GM23248 (cell line): ENCODE measurements at regions not wholly inside any gene's neighbourhood (a gene's known extent, or its start where the extent isn't known, plus 50 kb on each side); places are given as distances from the start of the nearest gene placed in this dataset.

Experiments used
- DNase-seq: peaks from one replicate; pipeline ENCODE4 v3.0.0-alpha.2; 2015
- H2AFZ ChIP-seq: fragments of 200-600 bp; sonication (generic); 2 replicates; pipeline ENCODE4 v1.6.1; 2016; ENCODE audit warnings: antibody characterized with exemption
- H3F3A ChIP-seq: fragments of 200-600 bp; sonication (generic); 2 replicates; pipeline ENCODE4 v1.6.1; 2016; ENCODE audit warnings: mild to moderate bottlenecking, antibody characterized with exemption, mixed run types; ENCODE audit not compliant: insufficient read depth
- H3K27ac ChIP-seq: fragments of 200-600 bp; sonication (generic); 2 replicates; pipeline ENCODE4 v1.5.1; 2016; ENCODE audit warnings: mild to moderate bottlenecking
- H3K27me3 ChIP-seq: fragments of 200-600 bp; sonication (generic); replicated peaks from 2 replicates; pipeline ENCODE4 v1.6.1; 2016; ENCODE audit warnings: mild to moderate bottlenecking; ENCODE audit not compliant: insufficient read depth
- H3K36me3 ChIP-seq: fragments of 200-600 bp; sonication (generic); 2 replicates; pipeline ENCODE4 v1.6.1; 2016; ENCODE audit warnings: low read depth, mild to moderate bottlenecking
- H3K4me1 ChIP-seq: fragments of 200-600 bp; sonication (generic); 2 replicates; pipeline ENCODE4 v1.6.1; 2016; ENCODE audit warnings: mild to moderate bottlenecking; ENCODE audit not compliant: insufficient read depth
- H3K4me2 ChIP-seq: fragments of 200-600 bp; sonication (generic); one replicate; pipeline ENCODE4 v1.6.1; 2016; ENCODE audit warnings: mild to moderate bottlenecking; ENCODE audit not compliant: unreplicated experiment
- H3K4me3 ChIP-seq: fragments of 200-600 bp; sonication (generic); 2 replicates; pipeline ENCODE4 v1.5.1; 2016; ENCODE audit warnings: mild to moderate bottlenecking
- H3K79me2 ChIP-seq: fragments of 200-600 bp; sonication (generic); 2 replicates; pipeline ENCODE4 v1.6.1; 2016; ENCODE audit warnings: mild to moderate bottlenecking; ENCODE audit not compliant: insufficient read depth
- H3K9ac ChIP-seq: fragments of 200-600 bp; sonication (generic); 2 replicates; pipeline ENCODE4 v1.6.1; 2016; ENCODE audit warnings: mild to moderate bottlenecking
- H3K9me2 ChIP-seq: fragments of 200-600 bp; sonication (generic); 2 replicates; pipeline ENCODE4 v1.6.1; 2016; ENCODE audit warnings: mixed run types, mild to moderate bottlenecking, moderate library complexity; ENCODE audit not compliant: insufficient read depth
- H3K9me3 ChIP-seq: fragments of 200-600 bp; sonication (generic); one replicate; pipeline ENCODE4 v1.6.1; 2017; ENCODE audit warnings: low read depth
- H4K20me1 ChIP-seq: fragments of 200-600 bp; sonication (generic); 2 replicates; pipeline ENCODE4 v1.6.0; 2016; ENCODE audit not compliant: insufficient read depth
- EZH2 ChIP-seq: fragments of 200-600 bp; sonication (generic); IDR thresholded peaks from 2 replicates; pipeline ENCODE4 v1.6.1; 2018; ENCODE audit warnings: antibody characterized with exemption, mild to moderate bottlenecking; ENCODE audit not compliant: insufficient read depth, poor library complexity, severe bottlenecking
- EZH2phosphoT487 ChIP-seq: fragments of 200-600 bp; sonication (generic); IDR thresholded peaks from 2 replicates; pipeline ENCODE4 v1.6.1; 2018; ENCODE audit warnings: antibody characterized with exemption, moderate library complexity, mild to moderate bottlenecking, low read depth; ENCODE audit not compliant: insufficient read depth
- WGBS, 2 experiments: methylation state at CpG; one replicate each; pipeline ENCODE4 v1.1.6; 2015 to 2017; ENCODE audit warnings: low lambda C conversion rate in 2 of 2, low coverage in 1 of 2; ENCODE audit errors: missing lambda C conversion rate in 2 of 2; 5-methylcytosine and 5-hydroxymethylcytosine counted together
- in situ Hi-C: fragments of 300-500 bp; cut with MboI; formaldehyde crosslinking; loops from 2 replicates; pipeline ENCODE4 v1.15.0; 2020

DNA sequence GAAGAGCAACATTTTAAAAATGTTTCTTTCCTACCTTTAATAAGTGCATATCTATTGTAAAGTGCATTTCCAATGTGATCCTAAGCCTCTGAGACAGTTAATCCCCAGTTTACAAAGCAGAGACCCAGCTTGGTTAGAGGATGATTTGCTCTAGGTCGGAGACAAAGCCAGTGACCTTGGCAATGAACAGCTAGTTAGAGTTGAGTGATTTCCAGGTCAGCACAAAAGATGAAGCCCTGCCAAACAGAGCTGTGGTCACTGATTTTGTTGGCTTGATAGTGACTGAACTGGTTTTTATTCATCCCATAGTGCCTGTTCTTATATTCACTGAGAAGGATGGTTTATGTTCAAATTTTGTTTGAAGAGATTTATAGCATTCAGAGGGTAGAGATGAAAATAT lies 56.6 kb upstream of the CD83 start:
- Histone ChIP-seq H3K27ac (no peak overlapping the region), H3K36me3 (no peaks in the 10 kb centered on the region), H3K9me2 (no peaks in the 10 kb centered on the region), H3K9me3 (no peaks in the 10 kb centered on the region), H3K79me2 (no peaks in the 10 kb centered on the region), H3K27me3 (peaks cover 3% of the 10 kb centered on the region; the same call in 1 of the 2 replicates), H3K4me3 (no peak overlapping the region), H4K20me1 (no peaks in the 10 kb centered on the region), H3K4me2 (no peak overlapping the region), H3F3A (no peaks in the 10 kb centered on the region), H3K4me1 (no peaks in the 10 kb centered on the region), H3K9ac (no peak overlapping the region), H2AFZ (no peak overlapping the region)
- no peak for DNase-seq
- in situ Hi-C loops: loop anchor here (5.0 kb wide), 1 partner anchor 159 kb away; no protein-coding TSS in a partner anchor
- 67 to 76% methylated on average over 1 of the region's 1 CpG for WGBS, 2 experiments
- TF ChIP-seq EZH2 (no peak), EZH2phosphoT487 (no peak)

DNA sequence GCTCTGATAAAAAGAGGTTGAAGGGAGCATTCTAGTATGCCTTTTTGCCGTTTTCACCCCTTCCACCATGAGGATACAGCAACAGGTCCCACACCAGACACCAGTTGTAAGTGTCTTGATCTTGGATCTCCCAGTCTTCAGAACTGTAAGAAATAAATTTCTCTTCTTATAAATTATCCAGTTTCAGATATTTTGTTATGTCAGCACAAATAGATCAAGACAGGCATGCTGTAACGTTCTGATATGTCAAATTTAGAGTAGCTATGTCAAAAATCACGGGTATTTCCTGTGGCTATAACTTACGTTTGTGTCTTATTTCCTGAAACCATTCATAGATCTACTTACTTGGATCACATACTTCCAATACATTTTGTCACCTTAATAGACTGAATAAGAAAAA lies 55.9 kb upstream of the CD83 start:
- H3K9ac ChIP-seq: no peak overlapping the region
- H3K9me3 ChIP-seq: no peaks in the 10 kb centered on the region
- no peaks in the 10 kb centered on the region for H4K20me1 ChIP-seq
- H2AFZ ChIP-seq: no peak overlapping the region
- H3K4me1 ChIP-seq: no peaks in the 10 kb centered on the region
- no peaks in the 10 kb centered on the region for H3K79me2 ChIP-seq
- in situ Hi-C loops: loop anchor here (5.0 kb wide), 1 partner anchor 159 kb away; no protein-coding TSS in a partner anchor
- no peak overlapping the region for H3K4me3 ChIP-seq
- H3K9me2 ChIP-seq: no peaks in the 10 kb centered on the region
- DNase-seq: no peak
- no peak overlapping the region for H3K27ac ChIP-seq
- 57 to 65% methylated on average over 4 of the region's 4 CpGs for WGBS, 2 experiments
- no peaks in the 10 kb centered on the region for H3K36me3 ChIP-seq
- no peak overlapping the region for H3K4me2 ChIP-seq
- peaks cover 3% of the 10 kb centered on the region; the same call in 1 of the 2 replicates for H3K27me3 ChIP-seq
- H3F3A ChIP-seq: no peaks in the 10 kb centered on the region
- TF ChIP-seq EZH2phosphoT487 (no peak), EZH2 (no peak)

DNA sequence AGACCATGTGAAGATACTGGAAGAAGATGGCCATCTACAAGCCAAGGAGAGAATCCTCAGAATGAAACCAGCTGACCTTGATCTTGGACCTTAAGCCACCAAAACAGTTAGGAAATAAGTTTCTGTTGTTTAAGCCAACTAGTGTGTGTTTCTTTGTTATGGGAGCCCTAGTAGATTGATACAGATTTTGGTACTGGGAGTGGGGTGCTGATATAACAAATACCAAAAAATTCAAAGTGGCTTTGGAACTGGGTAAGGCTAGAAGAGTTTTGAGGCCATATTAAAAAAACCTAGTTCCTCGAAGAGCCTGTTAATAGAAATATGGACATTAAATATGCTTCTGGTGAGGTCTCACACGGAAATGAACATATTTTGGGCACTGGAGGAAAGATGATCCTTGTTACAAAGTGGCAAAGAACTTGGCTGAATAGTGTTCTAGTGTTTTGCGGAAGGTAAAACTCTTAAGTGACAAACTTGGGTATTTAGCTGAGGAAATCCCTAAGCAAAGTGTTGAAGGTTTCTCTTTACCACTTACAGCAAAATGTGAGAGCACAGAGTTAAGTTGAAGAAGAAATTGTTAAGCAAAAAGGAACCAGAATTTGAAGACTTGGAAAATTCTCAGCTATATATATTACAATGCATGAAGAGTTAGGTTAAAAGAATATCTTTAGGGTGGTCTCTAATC lies 55.1 kb upstream of the CD83 start:
- H3K27ac ChIP-seq: no peak overlapping the region
- no peak for TF ChIP-seq EZH2phosphoT487
- no peak for TF ChIP-seq EZH2
- no peaks in the 10 kb centered on the region for H3K9me3 ChIP-seq
- no peaks in the 10 kb centered on the region for H3K9me2 ChIP-seq
- 68 to 70% methylated on average over 3 of the region's 3 CpGs for WGBS, 2 experiments
- H3F3A ChIP-seq: 0 out of 2 replicates have a peak, but pooled peaks cover 3% of the 10 kb centered on the region
- in situ Hi-C loops: loop anchor here (5.0 kb wide), 1 partner anchor 160 kb away; no protein-coding TSS in a partner anchor
- H4K20me1 ChIP-seq: no peaks in the 10 kb centered on the region
- no peak overlapping the region for H2AFZ ChIP-seq
- H3K4me3 ChIP-seq: no peak overlapping the region
- no peaks in the 10 kb centered on the region for H3K79me2 ChIP-seq
- H3K36me3 ChIP-seq: no peaks in the 10 kb centered on the region
- H3K4me2 ChIP-seq: no peak overlapping the region
- DNase-seq: no peak
- H3K9ac ChIP-seq: no peak overlapping the region
- H3K27me3 ChIP-seq: peaks cover 3% of the 10 kb centered on the region; the same call in 1 of the 2 replicates
- peaks cover 6% of the 10 kb centered on the region for H3K4me1 ChIP-seq

DNA sequence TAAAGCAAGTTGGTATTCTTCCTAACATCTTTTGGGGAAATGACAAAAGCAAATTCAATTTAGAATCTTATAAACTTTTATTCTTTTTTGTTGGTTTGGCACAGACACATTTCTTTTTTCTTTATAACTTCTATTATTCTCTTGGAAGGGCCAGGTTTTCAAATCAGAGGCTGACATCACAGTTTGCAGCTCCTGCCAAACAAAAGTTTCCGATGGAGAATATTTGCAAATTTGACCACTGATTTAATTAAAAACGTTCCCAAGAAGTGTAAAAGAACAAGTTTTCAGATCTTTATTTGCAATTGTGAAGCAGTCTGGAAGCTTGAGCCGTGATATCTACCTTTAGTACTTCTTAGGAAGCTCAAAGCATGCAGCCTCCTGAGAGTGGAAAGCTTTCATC lies 53.8 kb upstream of the CD83 start:
- H3K27me3 ChIP-seq: peaks cover 3% of the 10 kb centered on the region; the same call in 1 of the 2 replicates
- in situ Hi-C loops: loop anchor here (5.0 kb wide), 1 partner anchor 161 kb away; no protein-coding TSS in a partner anchor

More for the DNA sequence above, 53.8 kb upstream of the CD83 start:
- Histone ChIP-seq H3K4me1 (peaks cover 19% of the 10 kb centered on the region), H3K9me3 (no peaks in the 10 kb centered on the region), H3K4me3 (no peak overlapping the region), H4K20me1 (no peaks in the 10 kb centered on the region), H2AFZ (no peak overlapping the region), H3K36me3 (no peaks in the 10 kb centered on the region), H3F3A (peaks cover 13% of the 10 kb centered on the region), H3K9me2 (no peaks in the 10 kb centered on the region), H3K27ac (no peak overlapping the region), H3K9ac (no peak overlapping the region), H3K79me2 (no peaks in the 10 kb centered on the region), H3K4me2 (no peak overlapping the region)
- no peak for DNase-seq
- 12 to 13% methylated on average over 3 of the region's 3 CpGs for WGBS, 2 experiments
- TF ChIP-seq EZH2phosphoT487 (no peak), EZH2 (no peak)
